Skeletal muscle cell (primary cell): ENCODE measurements at regions not wholly inside any gene's neighbourhood (a gene's known extent, or its start where the extent isn't known, plus 50 kb on each side); places are given as distances from the start of the nearest gene placed in this dataset.

ENCODE experiments used
- DNase-seq: peaks from one replicate; pipeline ENCODE4 v3.0.0-alpha.2; 2010; ENCODE audit warnings: low read depth
- H3K4me3 ChIP-seq: 2 replicates; pipeline ENCODE4 v1.5.1; 2011; ENCODE audit warnings: low read depth, mild to moderate bottlenecking, control low read depth, low read length, moderate library complexity

GRCh38 chr2:106703161-106703560 lies 182.8 kb downstream of the ST6GAL2 start:
- H3K4me3 ChIP-seq, result no peak overlapping the region
- no peak for DNase-seq

GRCh38 chr2:106704798-106705197 lies 181.2 kb downstream of the ST6GAL2 start:
- DNase-seq, result no peak
- H3K4me3 ChIP-seq, result no peak overlapping the region

- H3K4me3 ChIP-seq, result no peak overlapping the region
- no peak for DNase-seq
Observed at GRCh38 chr2:106705877-106706276, 180.1 kb downstream of the ST6GAL2 start.

- no peak overlapping the region for H3K4me3 ChIP-seq
- DNase-seq, result no peak
Observed at GRCh38 chr2:106706283-106706682, 179.7 kb downstream of the ST6GAL2 start.

- no peak overlapping the region for H3K4me3 ChIP-seq
- no peak for DNase-seq
Observed at GRCh38 chr2:106708209-106708608, 177.8 kb downstream of the ST6GAL2 start.

- DNase-seq, result no peak
- no peak overlapping the region for H3K4me3 ChIP-seq
Observed at GRCh38 chr2:106709229-106709628, 176.7 kb downstream of the ST6GAL2 start.

GRCh38 chr2:106719222-106719621 lies 166.7 kb downstream of the ST6GAL2 start:
- no peak overlapping the region for H3K4me3 ChIP-seq
- no peak for DNase-seq

GRCh38 chr2:106720026-106720425 lies 165.9 kb downstream of the ST6GAL2 start:
- no peak for DNase-seq

GRCh38 chr2:106724301-106724794 lies 161.6 kb downstream of the ST6GAL2 start:
- no peak for DNase-seq
- no peak overlapping the region for H3K4me3 ChIP-seq

More at GRCh38 chr2:106720026-106720425, 165.9 kb downstream of the ST6GAL2 start:
- no peak overlapping the region for H3K4me3 ChIP-seq

- no peak for DNase-seq
- H3K4me3 ChIP-seq, result no peak overlapping the region
Observed at GRCh38 chr2:106734165-106734564, 151.8 kb downstream of the ST6GAL2 start.

- DNase-seq, result no peak
- no peak overlapping the region for H3K4me3 ChIP-seq
Observed at GRCh38 chr2:106735807-106736206, 150.2 kb downstream of the ST6GAL2 start.

GRCh38 chr2:106736221-106736620 lies 149.7 kb downstream of the ST6GAL2 start:
- no peak for DNase-seq
- H3K4me3 ChIP-seq, result no peak overlapping the region

- no peak for DNase-seq
- H3K4me3 ChIP-seq, result no peak overlapping the region
Observed at GRCh38 chr2:106745468-106745867, 140.5 kb downstream of the ST6GAL2 start.

- H3K4me3 ChIP-seq, result no peak overlapping the region
- DNase-seq, result no peak
Observed at GRCh38 chr2:106749823-106750222, 136.1 kb downstream of the ST6GAL2 start.
